DOHH2 (cell line): ENCODE measurements at regions not wholly inside any gene's neighbourhood (a gene's known extent, or its start where the extent isn't known, plus 50 kb on each side); places are given as distances from the start of the nearest gene placed in this dataset.

Experiments
- H3F3A ChIP-seq: fragments of 200-600 bp; sonication (generic), shearing (Covaris generic); 2 replicates; pipeline ENCODE4 v1.6.0; 2016; ENCODE audit warnings: antibody characterized with exemption, mild to moderate bottlenecking; ENCODE audit not compliant: control insufficient read depth, insufficient read depth
- H3K27ac ChIP-seq: fragments of 200-600 bp; sonication (generic); 2 replicates; pipeline ENCODE4 v1.5.1; 2014; ENCODE audit warnings: low read depth, mild to moderate bottlenecking, low read length, moderate library complexity
- H3K27me3 ChIP-seq: fragments of 200-600 bp; sonication (generic); 2 replicates; pipeline ENCODE4 v1.6.1; 2014; ENCODE audit warnings: mild to moderate bottlenecking, low read length, mixed read lengths; ENCODE audit not compliant: control insufficient read depth
- H3K36me3 ChIP-seq: fragments of 200-600 bp; sonication (generic); 2 replicates; pipeline ENCODE4 v1.6.1; 2014; ENCODE audit warnings: mild to moderate bottlenecking, low read length, moderate library complexity, mixed read lengths; ENCODE audit not compliant: control insufficient read depth
- H3K4me1 ChIP-seq: fragments of 200-600 bp; sonication (generic); 2 replicates; pipeline ENCODE4 v1.6.1; 2014; ENCODE audit warnings: mild to moderate bottlenecking, low read length, mixed read lengths; ENCODE audit not compliant: control insufficient read depth
- H3K4me2 ChIP-seq: fragments of 200-600 bp; sonication (generic); 2 replicates; pipeline ENCODE4 v1.6.0; 2014; ENCODE audit warnings: mild to moderate bottlenecking, low read length, moderate library complexity
- H3K4me3 ChIP-seq: fragments of 200-600 bp; sonication (generic); 2 replicates; pipeline ENCODE4 v1.5.1; 2014; ENCODE audit warnings: mild to moderate bottlenecking, low read length, mixed read lengths
- H3K79me2 ChIP-seq: fragments of 200-600 bp; sonication (generic); 2 replicates; pipeline ENCODE4 v1.6.1; 2014; ENCODE audit warnings: mild to moderate bottlenecking, low read length, mixed read lengths; ENCODE audit not compliant: control insufficient read depth
- H3K9me2 ChIP-seq: fragments of 200-600 bp; sonication (generic); replicated peaks from 2 replicates; pipeline ENCODE4 v1.6.1; 2014; ENCODE audit warnings: mild to moderate bottlenecking, low read length, mixed read lengths; ENCODE audit not compliant: control insufficient read depth
- H3K9me3 ChIP-seq: fragments of 200-600 bp; sonication (generic); 2 replicates; pipeline ENCODE4 v1.6.1; 2014; ENCODE audit warnings: antibody characterized with exemption, low read length, mixed read lengths; ENCODE audit not compliant: control insufficient read depth, insufficient read depth
- H4K20me1 ChIP-seq: fragments of 200-600 bp; sonication (generic); 2 replicates; pipeline ENCODE4 v1.6.0; 2014; ENCODE audit warnings: low read depth, mild to moderate bottlenecking, antibody characterized with exemption, low read length, moderate library complexity; ENCODE audit not compliant: control insufficient read depth, insufficient read depth
- EZH2phosphoT487 ChIP-seq: fragments of 200-600 bp; sonication (generic); IDR thresholded peaks from 2 replicates; pipeline ENCODE4 v1.6.1; 2017; ENCODE audit warnings: borderline replicate concordance, mild to moderate bottlenecking, antibody characterized with exemption, low read length, moderate library complexity, mixed read lengths
- TF ChIP-seq, protein P1 (sequence below): fragments of 200-600 bp; sonication (generic); IDR thresholded peaks from one replicate; pipeline ENCODE4 v1.5.1; 2014; ENCODE audit warnings: antibody characterized with exemption, mild to moderate bottlenecking, low read depth, low read length; ENCODE audit not compliant: poor library complexity, severe bottlenecking

DNA sequence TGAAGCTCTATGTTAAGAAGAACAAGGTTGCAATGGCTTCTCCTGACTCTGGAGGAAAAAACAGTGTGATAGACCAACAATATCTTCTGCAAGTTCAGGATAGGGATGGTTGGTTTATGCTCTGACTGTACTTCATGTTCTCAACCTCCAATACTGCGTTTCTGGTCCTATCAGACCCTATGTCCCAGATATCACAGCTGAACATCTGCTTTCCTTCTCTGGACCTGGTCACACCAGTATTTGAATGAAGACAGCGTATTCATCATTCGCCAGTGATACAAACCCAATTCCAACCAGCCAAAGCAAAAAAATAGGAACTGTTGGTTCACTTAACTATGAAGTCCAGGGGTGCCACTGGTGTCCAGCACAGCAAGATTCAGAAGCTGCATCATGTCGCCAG, 124.5 kb upstream of the KLF3 start:
- Histone ChIP-seq H4K20me1 (no peaks in the 10 kb centered on the region), H3K36me3 (no peaks in the 10 kb centered on the region), H3K27ac (no peak overlapping the region), H3K4me1 (no peaks in the 10 kb centered on the region), H3F3A (no peaks in the 10 kb centered on the region), H3K79me2 (no peaks in the 10 kb centered on the region), H3K9me2 (no peaks in the 10 kb centered on the region), H3K4me2 (no peak overlapping the region), H3K4me3 (no peak overlapping the region), H3K27me3 (no peaks in the 10 kb centered on the region), H3K9me3 (no peaks in the 10 kb centered on the region)
- no peak for TF ChIP-seq EZH2phosphoT487
- TF ChIP-seq, protein P1, sequence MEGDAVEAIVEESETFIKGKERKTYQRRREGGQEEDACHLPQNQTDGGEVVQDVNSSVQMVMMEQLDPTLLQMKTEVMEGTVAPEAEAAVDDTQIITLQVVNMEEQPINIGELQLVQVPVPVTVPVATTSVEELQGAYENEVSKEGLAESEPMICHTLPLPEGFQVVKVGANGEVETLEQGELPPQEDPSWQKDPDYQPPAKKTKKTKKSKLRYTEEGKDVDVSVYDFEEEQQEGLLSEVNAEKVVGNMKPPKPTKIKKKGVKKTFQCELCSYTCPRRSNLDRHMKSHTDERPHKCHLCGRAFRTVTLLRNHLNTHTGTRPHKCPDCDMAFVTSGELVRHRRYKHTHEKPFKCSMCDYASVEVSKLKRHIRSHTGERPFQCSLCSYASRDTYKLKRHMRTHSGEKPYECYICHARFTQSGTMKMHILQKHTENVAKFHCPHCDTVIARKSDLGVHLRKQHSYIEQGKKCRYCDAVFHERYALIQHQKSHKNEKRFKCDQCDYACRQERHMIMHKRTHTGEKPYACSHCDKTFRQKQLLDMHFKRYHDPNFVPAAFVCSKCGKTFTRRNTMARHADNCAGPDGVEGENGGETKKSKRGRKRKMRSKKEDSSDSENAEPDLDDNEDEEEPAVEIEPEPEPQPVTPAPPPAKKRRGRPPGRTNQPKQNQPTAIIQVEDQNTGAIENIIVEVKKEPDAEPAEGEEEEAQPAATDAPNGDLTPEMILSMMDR: no peak

DNA sequence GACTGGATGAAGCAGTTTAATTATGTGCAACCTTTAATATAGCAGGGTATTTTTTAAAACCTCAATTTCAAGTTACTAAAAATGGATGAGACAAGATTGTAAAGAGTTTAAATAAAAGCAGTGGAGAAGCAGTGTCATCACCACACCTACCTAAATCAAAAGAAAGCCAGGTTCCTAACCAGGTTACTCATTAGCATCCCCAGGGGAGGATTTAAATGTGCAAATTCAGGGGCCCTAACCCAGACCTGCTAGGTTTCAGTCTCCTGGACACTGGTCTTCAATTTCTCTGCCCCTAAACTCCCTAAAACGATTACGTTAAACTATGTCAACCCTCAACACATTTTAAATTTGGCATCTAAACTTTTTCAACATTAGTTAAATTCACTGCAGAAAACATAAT, 116.9 kb upstream of the KLF3 start:
- no peaks in the 10 kb centered on the region for H3K9me3 ChIP-seq
- no peaks in the 10 kb centered on the region for H3K9me2 ChIP-seq
- no peaks in the 10 kb centered on the region for H3F3A ChIP-seq
- H3K4me1 ChIP-seq: no peaks in the 10 kb centered on the region
- no peak overlapping the region for H3K27ac ChIP-seq
- H3K4me3 ChIP-seq: no peak overlapping the region
- no peak overlapping the region for H3K4me2 ChIP-seq
- no peaks in the 10 kb centered on the region for H3K36me3 ChIP-seq
- H4K20me1 ChIP-seq: no peaks in the 10 kb centered on the region
- no peaks in the 10 kb centered on the region for H3K79me2 ChIP-seq
- TF ChIP-seq, protein P1: no peak
- TF ChIP-seq EZH2phosphoT487: no peak
- peaks cover 5% of the 10 kb centered on the region; the same call in 1 of the 2 replicates for H3K27me3 ChIP-seq

DNA sequence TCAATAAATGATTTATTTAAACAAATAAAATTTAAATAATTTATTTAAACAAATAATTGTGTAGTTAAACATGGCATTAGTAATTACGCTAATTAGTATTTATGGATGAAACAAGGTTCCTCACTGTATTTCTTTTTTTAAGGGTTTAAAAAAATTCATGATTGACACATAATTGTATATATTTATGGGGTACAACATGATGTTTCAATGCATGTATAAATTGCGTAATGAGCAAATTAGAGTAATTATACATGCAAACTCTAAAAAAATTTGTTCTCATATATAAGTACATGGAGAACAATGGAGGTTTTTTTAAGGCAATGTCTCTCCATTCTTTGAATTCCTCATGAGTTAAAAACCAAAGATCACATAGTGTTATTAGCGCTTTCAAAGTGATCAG, 115.7 kb upstream of the KLF3 start:
- Histone ChIP-seq H4K20me1 (no peaks in the 10 kb centered on the region), H3K4me2 (no peak overlapping the region), H3K27me3 (peaks cover 5% of the 10 kb centered on the region; the same call in 1 of the 2 replicates), H3K4me1 (no peaks in the 10 kb centered on the region), H3K9me2 (no peaks in the 10 kb centered on the region), H3F3A (no peaks in the 10 kb centered on the region), H3K79me2 (no peaks in the 10 kb centered on the region), H3K36me3 (no peaks in the 10 kb centered on the region), H3K27ac (no peak overlapping the region), H3K4me3 (no peak overlapping the region), H3K9me3 (no peaks in the 10 kb centered on the region)
- TF ChIP-seq EZH2phosphoT487: no peak
- TF ChIP-seq, protein P1: no peak

DNA sequence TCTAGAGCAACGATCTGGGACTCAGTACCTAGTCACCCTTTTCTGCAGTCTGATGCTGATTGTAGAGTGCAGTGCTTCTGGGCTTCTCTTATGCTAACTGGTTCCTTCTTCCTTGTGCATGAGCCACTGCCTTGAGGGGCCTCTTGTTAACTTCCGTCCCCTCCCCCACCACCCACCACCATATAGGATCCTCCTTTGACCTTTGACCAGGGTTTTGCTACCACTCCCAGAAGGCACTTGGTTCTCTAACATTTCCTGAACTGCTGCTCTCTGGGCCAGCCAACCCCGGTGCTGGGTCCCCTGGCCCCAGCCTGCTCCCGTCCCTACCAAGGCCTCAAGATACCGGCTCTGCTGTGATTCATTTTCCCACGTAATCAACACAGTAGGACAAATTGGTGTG, 104.6 kb upstream of the KLF3 start:
- H3K27me3 ChIP-seq: peaks cover 11% of the 10 kb centered on the region
- no peaks in the 10 kb centered on the region for H4K20me1 ChIP-seq
- no peaks in the 10 kb centered on the region for H3F3A ChIP-seq
- H3K9me2 ChIP-seq: no peaks in the 10 kb centered on the region
- H3K9me3 ChIP-seq: no peaks in the 10 kb centered on the region; the same call in 1 of the 2 replicates
- no peak overlapping the region for H3K27ac ChIP-seq
- H3K4me3 ChIP-seq: no peak overlapping the region
- no peak overlapping the region for H3K4me2 ChIP-seq
- no peaks in the 10 kb centered on the region for H3K36me3 ChIP-seq
- H3K4me1 ChIP-seq: no peaks in the 10 kb centered on the region
- TF ChIP-seq, protein P1: no peak
- no peak for TF ChIP-seq EZH2phosphoT487
- H3K79me2 ChIP-seq: no peaks in the 10 kb centered on the region
